ENCODE measurements at regions not wholly inside any gene's neighbourhood (a gene's known extent, or its start where the extent isn't known, plus 50 kb on each side); places are given as distances from the start of the nearest gene placed in this dataset.

DNA sequence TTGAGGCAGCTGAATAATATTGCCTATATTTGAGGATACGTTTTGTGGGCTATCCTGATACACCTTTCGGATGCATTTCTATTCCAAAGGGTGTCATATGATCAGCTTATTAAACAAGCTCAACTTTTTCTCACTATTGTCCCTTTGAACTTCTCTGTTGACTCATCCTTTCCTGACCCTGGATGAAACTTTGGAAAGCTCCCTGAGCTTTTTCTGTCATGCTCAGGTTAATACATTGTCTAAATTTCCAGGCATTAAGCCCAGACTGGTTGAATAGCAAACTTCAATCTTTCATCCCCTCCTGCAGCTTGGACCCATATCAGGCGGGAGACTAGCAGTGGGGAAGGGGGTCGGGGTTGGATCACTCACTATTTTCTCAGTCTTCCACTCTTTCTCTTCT lies 104.9 kb upstream of the PTPN3 start:
- TF ChIP-seq, protein P1, sequence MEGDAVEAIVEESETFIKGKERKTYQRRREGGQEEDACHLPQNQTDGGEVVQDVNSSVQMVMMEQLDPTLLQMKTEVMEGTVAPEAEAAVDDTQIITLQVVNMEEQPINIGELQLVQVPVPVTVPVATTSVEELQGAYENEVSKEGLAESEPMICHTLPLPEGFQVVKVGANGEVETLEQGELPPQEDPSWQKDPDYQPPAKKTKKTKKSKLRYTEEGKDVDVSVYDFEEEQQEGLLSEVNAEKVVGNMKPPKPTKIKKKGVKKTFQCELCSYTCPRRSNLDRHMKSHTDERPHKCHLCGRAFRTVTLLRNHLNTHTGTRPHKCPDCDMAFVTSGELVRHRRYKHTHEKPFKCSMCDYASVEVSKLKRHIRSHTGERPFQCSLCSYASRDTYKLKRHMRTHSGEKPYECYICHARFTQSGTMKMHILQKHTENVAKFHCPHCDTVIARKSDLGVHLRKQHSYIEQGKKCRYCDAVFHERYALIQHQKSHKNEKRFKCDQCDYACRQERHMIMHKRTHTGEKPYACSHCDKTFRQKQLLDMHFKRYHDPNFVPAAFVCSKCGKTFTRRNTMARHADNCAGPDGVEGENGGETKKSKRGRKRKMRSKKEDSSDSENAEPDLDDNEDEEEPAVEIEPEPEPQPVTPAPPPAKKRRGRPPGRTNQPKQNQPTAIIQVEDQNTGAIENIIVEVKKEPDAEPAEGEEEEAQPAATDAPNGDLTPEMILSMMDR (IDR thresholded peaks at IDR 0.05), result no peak
- no peak for TF ChIP-seq POLR2A (IDR thresholded peaks at IDR 0.05)
